KMS-11 (cell line): ENCODE measurements at regions not wholly inside any gene's neighbourhood (a gene's known extent, or its start where the extent isn't known, plus 50 kb on each side); places are given as distances from the start of the nearest gene placed in this dataset.

ENCODE experiments used
- H2AFZ ChIP-seq: fragments of 200-600 bp; sonication (generic); 2 replicates; pipeline ENCODE4 v1.6.1; 2016; ENCODE audit warnings: antibody characterized with exemption, mixed run types, low read depth
- H3K27ac ChIP-seq: fragments of 200-600 bp; sonication (generic); 2 replicates; pipeline ENCODE4 v1.6.1; 2016; ENCODE audit warnings: mild to moderate bottlenecking, mixed run types
- H3K27me3 ChIP-seq: fragments of 200-600 bp; sonication (generic); 2 replicates; pipeline ENCODE4 v1.6.1; 2017; ENCODE audit warnings: mild to moderate bottlenecking, low read depth, mixed run types, moderate library complexity; ENCODE audit not compliant: insufficient read depth
- H3K36me3 ChIP-seq: fragments of 200-600 bp; sonication (generic); 2 replicates; pipeline ENCODE4 v1.6.1; 2017; ENCODE audit warnings: mild to moderate bottlenecking, mixed run types; ENCODE audit not compliant: insufficient read depth
- H3K4me1 ChIP-seq: fragments of 200-600 bp; sonication (generic); 2 replicates; pipeline ENCODE4 v1.6.1; 2016; ENCODE audit warnings: mild to moderate bottlenecking, low read depth, mixed run types; ENCODE audit not compliant: poor library complexity, severe bottlenecking
- H3K4me2 ChIP-seq: fragments of 200-600 bp; sonication (generic); 2 replicates; pipeline ENCODE4 v1.7.0; 2016; ENCODE audit warnings: mild to moderate bottlenecking, mixed run types
- H3K4me3 ChIP-seq: fragments of 200-600 bp; sonication (generic); IDR thresholded peaks from 2 replicates; pipeline ENCODE4 v1.6.1; 2017; ENCODE audit warnings: low read depth, low read length, mixed read lengths; ENCODE audit not compliant: insufficient read depth
- H3K79me2 ChIP-seq: fragments of 200-600 bp; sonication (generic); 2 replicates; pipeline ENCODE4 v1.6.1; 2016; ENCODE audit warnings: low read depth, mixed run types; ENCODE audit not compliant: insufficient read depth
- H3K9ac ChIP-seq: fragments of 200-600 bp; sonication (generic); 2 replicates; pipeline ENCODE4 v1.6.1; 2016; ENCODE audit warnings: mild to moderate bottlenecking, mixed run types
- H4K20me1 ChIP-seq: fragments of 200-600 bp; sonication (generic); 2 replicates; pipeline ENCODE4 v1.6.1; 2016; ENCODE audit warnings: mild to moderate bottlenecking, mixed run types; ENCODE audit not compliant: insufficient read depth
- TF ChIP-seq, protein P1 (sequence below): fragments of 200-600 bp; sonication (generic); conservative IDR thresholded peaks from 2 replicates; pipeline ENCODE4 v1.6.1; 2017; ENCODE audit warnings: low read depth, mild to moderate bottlenecking, antibody characterized with exemption, low read length, moderate library complexity, mixed read lengths

- H3K4me2 ChIP-seq = no peak overlapping the region
- no peak overlapping the region for H3K4me3 ChIP-seq
- H3K4me1 ChIP-seq = no peaks in the 10 kb centered on the region
Observed at GRCh38 chr7:34362621-34363020, 295.4 kb upstream of the NPSR1 start.

DNA sequence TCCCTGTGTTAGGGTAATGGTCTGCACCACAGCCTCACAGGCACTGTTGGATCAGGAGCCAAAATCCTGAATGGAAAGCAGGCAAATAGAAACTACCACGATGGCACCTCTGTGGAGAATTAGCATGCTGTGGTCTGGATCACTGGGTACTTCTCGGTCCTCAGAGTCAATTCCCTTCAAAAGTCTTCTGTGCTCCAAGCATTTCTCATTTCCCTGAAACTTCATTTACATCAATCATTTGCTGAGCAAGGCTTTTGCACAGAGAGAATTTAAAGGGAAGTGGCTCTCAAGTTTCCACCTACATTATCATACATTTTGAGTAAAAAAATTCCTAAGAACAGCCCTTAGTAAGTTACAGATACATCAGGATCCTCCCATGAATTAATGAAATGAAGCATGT, 293.9 kb upstream of the NPSR1 start:
- no peak overlapping the region for H3K9ac ChIP-seq

More at GRCh38 chr7:34362621-34363020, 295.4 kb upstream of the NPSR1 start:
- Histone ChIP-seq H3K27me3 (no peaks in the 10 kb centered on the region), H3K36me3 (no peaks in the 10 kb centered on the region), H4K20me1 (no peaks in the 10 kb centered on the region), H3K9ac (no peak overlapping the region), H3K27ac (no peak overlapping the region), H3K79me2 (no peaks in the 10 kb centered on the region), H2AFZ (no peak overlapping the region)
- TF ChIP-seq, protein P1, sequence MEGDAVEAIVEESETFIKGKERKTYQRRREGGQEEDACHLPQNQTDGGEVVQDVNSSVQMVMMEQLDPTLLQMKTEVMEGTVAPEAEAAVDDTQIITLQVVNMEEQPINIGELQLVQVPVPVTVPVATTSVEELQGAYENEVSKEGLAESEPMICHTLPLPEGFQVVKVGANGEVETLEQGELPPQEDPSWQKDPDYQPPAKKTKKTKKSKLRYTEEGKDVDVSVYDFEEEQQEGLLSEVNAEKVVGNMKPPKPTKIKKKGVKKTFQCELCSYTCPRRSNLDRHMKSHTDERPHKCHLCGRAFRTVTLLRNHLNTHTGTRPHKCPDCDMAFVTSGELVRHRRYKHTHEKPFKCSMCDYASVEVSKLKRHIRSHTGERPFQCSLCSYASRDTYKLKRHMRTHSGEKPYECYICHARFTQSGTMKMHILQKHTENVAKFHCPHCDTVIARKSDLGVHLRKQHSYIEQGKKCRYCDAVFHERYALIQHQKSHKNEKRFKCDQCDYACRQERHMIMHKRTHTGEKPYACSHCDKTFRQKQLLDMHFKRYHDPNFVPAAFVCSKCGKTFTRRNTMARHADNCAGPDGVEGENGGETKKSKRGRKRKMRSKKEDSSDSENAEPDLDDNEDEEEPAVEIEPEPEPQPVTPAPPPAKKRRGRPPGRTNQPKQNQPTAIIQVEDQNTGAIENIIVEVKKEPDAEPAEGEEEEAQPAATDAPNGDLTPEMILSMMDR = no peak

DNA sequence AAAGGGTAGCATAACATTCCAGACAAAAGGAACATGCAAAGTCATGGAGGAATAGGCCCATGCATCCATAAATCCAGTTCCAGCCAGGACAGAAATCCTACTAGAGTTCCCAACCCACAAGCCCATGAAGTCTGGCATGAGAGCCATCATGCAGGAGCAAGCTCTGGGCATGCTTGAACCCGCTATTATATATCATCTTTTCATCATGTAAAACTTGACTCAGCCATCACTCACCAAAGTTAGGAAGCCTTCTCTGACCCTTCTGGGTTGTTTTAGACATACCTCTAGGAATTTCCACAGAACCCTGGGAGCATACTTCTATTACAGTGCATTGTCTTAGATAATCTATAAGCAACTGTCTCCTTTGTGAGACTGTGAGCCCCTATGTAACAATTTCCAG, 293.0 kb upstream of the NPSR1 start:
- TF ChIP-seq, protein P1 = no peak
- no peak overlapping the region for H3K4me2 ChIP-seq
- H4K20me1 ChIP-seq = no peaks in the 10 kb centered on the region
- H3K4me1 ChIP-seq = no peaks in the 10 kb centered on the region
- H3K27me3 ChIP-seq = no peaks in the 10 kb centered on the region
- H3K27ac ChIP-seq = no peak overlapping the region
- no peaks in the 10 kb centered on the region for H3K36me3 ChIP-seq
- H2AFZ ChIP-seq = no peak overlapping the region
- H3K9ac ChIP-seq = no peak overlapping the region
- no peaks in the 10 kb centered on the region for H3K79me2 ChIP-seq
- H3K4me3 ChIP-seq = no peak overlapping the region

More for the DNA sequence above, 293.9 kb upstream of the NPSR1 start:
- Histone ChIP-seq H3K27me3 (no peaks in the 10 kb centered on the region), H3K79me2 (no peaks in the 10 kb centered on the region), H3K4me2 (no peak overlapping the region), H2AFZ (no peak overlapping the region), H3K36me3 (no peaks in the 10 kb centered on the region), H4K20me1 (no peaks in the 10 kb centered on the region), H3K27ac (no peak overlapping the region), H3K4me3 (no peak overlapping the region), H3K4me1 (no peaks in the 10 kb centered on the region)
- TF ChIP-seq, protein P1 = no peak

DNA sequence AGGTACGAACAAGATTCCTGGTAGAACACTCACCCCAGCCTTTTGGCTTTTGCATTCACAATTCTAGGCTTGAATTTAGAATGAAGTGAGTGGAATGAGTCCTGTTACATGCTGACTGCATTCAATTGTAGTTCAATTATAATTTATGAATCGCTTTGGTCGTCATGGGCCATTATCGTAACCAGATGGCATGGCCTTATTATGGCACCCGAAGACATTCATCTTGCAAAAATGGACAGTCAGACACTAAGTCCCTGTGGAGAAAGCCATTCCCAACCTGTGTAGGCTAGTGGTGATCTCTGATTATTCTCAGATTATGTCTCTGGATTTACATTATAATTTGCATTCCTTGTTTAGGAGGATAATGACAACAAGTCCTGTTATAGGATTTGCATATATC, 292.4 kb upstream of the NPSR1 start:
- H3K27ac ChIP-seq = no peak overlapping the region
- H3K36me3 ChIP-seq = no peaks in the 10 kb centered on the region
- TF ChIP-seq, protein P1 = no peak
- no peak overlapping the region for H3K4me2 ChIP-seq
- H3K4me3 ChIP-seq = no peak overlapping the region
- no peaks in the 10 kb centered on the region for H3K4me1 ChIP-seq
- H3K79me2 ChIP-seq = no peaks in the 10 kb centered on the region
- H4K20me1 ChIP-seq = no peaks in the 10 kb centered on the region
- no peak overlapping the region for H3K9ac ChIP-seq
- no peak overlapping the region for H2AFZ ChIP-seq
- H3K27me3 ChIP-seq = no peaks in the 10 kb centered on the region

- Histone ChIP-seq H3K4me2 (no peak overlapping the region), H3K27me3 (no peaks in the 10 kb centered on the region), H3K36me3 (no peaks in the 10 kb centered on the region), H3K27ac (no peak overlapping the region), H3K4me1 (no peaks in the 10 kb centered on the region), H2AFZ (no peak overlapping the region), H3K79me2 (no peaks in the 10 kb centered on the region), H3K4me3 (no peak overlapping the region), H4K20me1 (no peaks in the 10 kb centered on the region), H3K9ac (no peak overlapping the region)
- TF ChIP-seq, protein P1 = no peak
Observed at GRCh38 chr7:34371922-34372321, 286.1 kb upstream of the NPSR1 start.
